WI38 (cell line): ENCODE measurements at regions not wholly inside any gene's neighbourhood (a gene's known extent, or its start where the extent isn't known, plus 50 kb on each side); places are given as distances from the start of the nearest gene placed in this dataset.

Experiments
- H3K4me3 ChIP-seq: 2 replicates; pipeline ENCODE4 v1.5.1; 2011; ENCODE audit warnings: low read depth, mild to moderate bottlenecking, control low read depth, low read length
- CTCF ChIP-seq: IDR thresholded peaks from 2 replicates; pipeline ENCODE4 v1.5.1; 2012; ENCODE audit warnings: low read depth, mild to moderate bottlenecking, control low read depth, low read length

GRCh38 chr1:164093543-164093942 is 465.4 kb upstream of the PBX1 start:
- TF ChIP-seq CTCF = no peak
- H3K4me3 ChIP-seq = no peak overlapping the region

GRCh38 chr1:164101802-164102201 is 457.2 kb upstream of the PBX1 start:
- no peak for TF ChIP-seq CTCF
- H3K4me3 ChIP-seq = no peak overlapping the region

- H3K4me3 ChIP-seq = no peak overlapping the region
- TF ChIP-seq CTCF = no peak
These were observed 427.0 kb upstream of the PBX1 start for GRCh38 chr1:164131949-164132348.

- TF ChIP-seq CTCF = no peak
These were observed 421.6 kb upstream of the PBX1 start for GRCh38 chr1:164137273-164137925.

GRCh38 chr1:164141797-164142196 is 417.2 kb upstream of the PBX1 start:
- no peak for TF ChIP-seq CTCF
- no peak overlapping the region for H3K4me3 ChIP-seq

More at GRCh38 chr1:164137273-164137925, 421.6 kb upstream of the PBX1 start:
- H3K4me3 ChIP-seq = no peak overlapping the region

- H3K4me3 ChIP-seq = no peak overlapping the region
- no peak for TF ChIP-seq CTCF
These were observed 404.4 kb upstream of the PBX1 start for GRCh38 chr1:164154622-164155021.

GRCh38 chr1:164155347-164155746 is 403.6 kb upstream of the PBX1 start:
- no peak overlapping the region for H3K4me3 ChIP-seq
- no peak for TF ChIP-seq CTCF
